Endodermal cell (in vitro differentiated cells): ENCODE measurements at regions not wholly inside any gene's neighbourhood (a gene's known extent, or its start where the extent isn't known, plus 50 kb on each side); places are given as distances from the start of the nearest gene placed in this dataset.

Source experiments
- DNase-seq: peaks from one replicate; pipeline ENCODE4 v3.0.0-alpha.2; 2017
- H3K27ac ChIP-seq: 2 replicates; pipeline ENCODE4 v1.5.1; 2013; ENCODE audit warnings: mild to moderate bottlenecking, low read depth, low read length, moderate library complexity
- H3K27me3 ChIP-seq: 2 replicates; pipeline ENCODE4 v1.6.1; 2013; ENCODE audit warnings: mild to moderate bottlenecking, low read length, moderate library complexity; ENCODE audit not compliant: insufficient read depth, control insufficient read depth, poor library complexity, severe bottlenecking
- H3K36me3 ChIP-seq: 2 replicates; pipeline ENCODE4 v1.7.0; 2013; ENCODE audit warnings: mild to moderate bottlenecking, low read length, moderate library complexity; ENCODE audit not compliant: control insufficient read depth, insufficient read depth
- H3K4me1 ChIP-seq: one replicate; pipeline ENCODE4 v1.7.0; 2013; ENCODE audit warnings: low read length; ENCODE audit not compliant: control insufficient read depth, insufficient read depth
- H3K4me3 ChIP-seq: 2 replicates; pipeline ENCODE4 v1.5.1; 2013; ENCODE audit warnings: mild to moderate bottlenecking, low read length, moderate library complexity
- H3K9ac ChIP-seq: 2 replicates; pipeline ENCODE4 v1.6.1; 2013; ENCODE audit warnings: mild to moderate bottlenecking, low read length, moderate library complexity; ENCODE audit not compliant: poor library complexity, severe bottlenecking; ENCODE audit errors: extremely low read depth
- H3K9me3 ChIP-seq: 2 replicates; pipeline ENCODE4 v1.6.1; 2013; ENCODE audit warnings: mild to moderate bottlenecking, low read length, moderate library complexity; ENCODE audit not compliant: control insufficient read depth
- H3K27ac Mint-ChIP-seq: 2 replicates; pipeline ENCODE4 v1.8.0; 2020; ENCODE audit warnings: mixed read lengths
- H3K27me3 Mint-ChIP-seq: 2 replicates; pipeline ENCODE4 v1.8.0; 2021; ENCODE audit warnings: mild to moderate bottlenecking, mixed read lengths; ENCODE audit not compliant: insufficient read depth
- H3K36me3 Mint-ChIP-seq: 2 replicates; pipeline ENCODE4 v1.8.0; 2020; ENCODE audit warnings: low read depth, mixed read lengths
- H3K4me1 Mint-ChIP-seq: 2 replicates; pipeline ENCODE4 v1.8.0; 2020; ENCODE audit warnings: mixed read lengths
- H3K4me3 Mint-ChIP-seq: 2 replicates; pipeline ENCODE4 v1.8.0; 2020; ENCODE audit warnings: mild to moderate bottlenecking, moderate library complexity, mixed read lengths
- H3K9me3 Mint-ChIP-seq: 2 replicates; pipeline ENCODE4 v1.8.0; 2020; ENCODE audit warnings: mild to moderate bottlenecking, mixed read lengths
- CTCF ChIP-seq: fragments of 200-600 bp; sonication (generic); conservative IDR thresholded peaks from 2 replicates; pipeline ENCODE4 v1.5.0; 2021; ENCODE audit warnings: antibody characterized with exemption, mild to moderate bottlenecking
- WGBS, 2 experiments: methylation state at CpG; one replicate each; pipeline versions ENCODE4 v1.1.5 to v1.1.7; 2013; ENCODE audit warnings: missing lambda C conversion rate in 2 of 2, mixed read lengths in 1 of 2; ENCODE audit not compliant: insufficient coverage in 1 of 2, insufficient read length in 1 of 2; 5-methylcytosine and 5-hydroxymethylcytosine counted together

DNA sequence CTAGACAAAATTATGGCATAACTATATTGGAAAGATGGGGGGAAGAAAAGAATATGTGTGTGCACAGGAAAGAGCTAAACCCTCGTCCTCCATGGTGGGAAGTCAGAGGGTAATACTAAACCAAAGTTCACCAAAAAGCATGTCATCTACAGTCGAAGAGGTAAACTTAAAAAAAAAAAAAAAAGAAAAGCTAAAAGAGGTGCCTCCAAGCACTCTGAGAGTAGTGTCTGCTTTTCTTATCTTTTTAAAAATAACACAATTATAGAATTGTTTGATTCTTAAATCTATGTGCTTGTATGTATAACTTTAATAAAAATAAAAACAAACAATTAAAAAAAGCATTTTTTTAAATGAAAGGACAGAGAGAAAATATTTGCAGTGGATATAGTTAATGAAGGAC lies 77.3 kb upstream of the MYCN start:
- Histone ChIP-seq H3K9me3 (no peaks in the 10 kb centered on the region), H3K4me1 (no peaks in the 10 kb centered on the region), H3K9ac (no peak overlapping the region), H3K27ac (no peak overlapping the region), H3K4me3 (no peak overlapping the region), H3K27me3 (no peaks in the 10 kb centered on the region), H3K36me3 (no peaks in the 10 kb centered on the region)
- Mint-ChIP-seq H3K36me3 (no peaks in the 10 kb centered on the region), H3K4me3 (no peak overlapping the region), H3K27me3 (no peaks in the 10 kb centered on the region), H3K4me1 (no peaks in the 10 kb centered on the region), H3K27ac (no peak overlapping the region), H3K9me3 (no peaks in the 10 kb centered on the region)
- WGBS, 2 experiments, result 72 to 86% methylated on average over 1 of the region's 2 CpGs
- no peak for TF ChIP-seq CTCF
- no peak for DNase-seq

GRCh38 chr2:15863494-15864175 lies 76.7 kb upstream of the MYCN start:
- no peaks in the 10 kb centered on the region for H3K4me1 Mint-ChIP-seq
- no peak overlapping the region for H3K4me3 Mint-ChIP-seq
- H3K9me3 Mint-ChIP-seq, result no peaks in the 10 kb centered on the region
- TF ChIP-seq CTCF, result no peak
- no peaks in the 10 kb centered on the region for H3K4me1 ChIP-seq
- WGBS, 2 experiments, result 75 to 97% methylated on average over 1 to 3 of the region's 5 CpGs
- DNase-seq, result no peak
- H3K4me3 ChIP-seq, result no peak overlapping the region
- H3K9ac ChIP-seq, result no peak overlapping the region
- no peaks in the 10 kb centered on the region for H3K27me3 Mint-ChIP-seq
- H3K36me3 Mint-ChIP-seq, result no peaks in the 10 kb centered on the region
- H3K9me3 ChIP-seq, result no peaks in the 10 kb centered on the region
- no peaks in the 10 kb centered on the region for H3K36me3 ChIP-seq
- H3K27ac Mint-ChIP-seq, result no peak overlapping the region
- no peak overlapping the region for H3K27ac ChIP-seq
- H3K27me3 ChIP-seq, result no peaks in the 10 kb centered on the region

GRCh38 chr2:15864176-15864769 lies 76.1 kb upstream of the MYCN start:
- H3K36me3 Mint-ChIP-seq, result no peaks in the 10 kb centered on the region
- no peaks in the 10 kb centered on the region for H3K4me1 Mint-ChIP-seq
- Histone ChIP-seq H3K4me1 (no peaks in the 10 kb centered on the region), H3K9me3 (no peaks in the 10 kb centered on the region), H3K27ac (no peak overlapping the region), H3K9ac (no peak overlapping the region), H3K27me3 (no peaks in the 10 kb centered on the region), H3K4me3 (no peak overlapping the region), H3K36me3 (no peaks in the 10 kb centered on the region)
- TF ChIP-seq CTCF, result no peak
- no peak for DNase-seq
- no peak overlapping the region for H3K4me3 Mint-ChIP-seq
- no peaks in the 10 kb centered on the region for H3K9me3 Mint-ChIP-seq
- H3K27ac Mint-ChIP-seq, result no peak overlapping the region
- WGBS, 2 experiments, result 78% methylated on average over 2 of the region's 3 CpGs; no CpG with 5 or more reads in 1 of the 2 experiments
- no peaks in the 10 kb centered on the region for H3K27me3 Mint-ChIP-seq
